SK-N-SH (cell line): ENCODE measurements at regions not wholly inside any gene's neighbourhood (a gene's known extent, or its start where the extent isn't known, plus 50 kb on each side); places are given as distances from the start of the nearest gene placed in this dataset.
"Not testable (repeated sequence)": the region's sequence is repeated elsewhere in the genome, so short reads cannot be mapped to it uniquely, and the experiment has no call there.

Experiments
- CHD2 ChIP-seq: fragments of 150-350 bp; IDR thresholded peaks from 2 replicates; pipeline ENCODE4 v1.6.1; 2018; ENCODE audit warnings: low read length; ENCODE audit not compliant: partially characterized antibody
- ELF1 ChIP-seq: IDR thresholded peaks from 2 replicates; pipeline ENCODE4 v1.4.0; 2012
- RAD21 ChIP-seq: IDR thresholded peaks from 2 replicates; pipeline ENCODE4 v1.6.1; 2012; ENCODE audit warnings: mild to moderate bottlenecking, low read length
- SIN3A ChIP-seq: IDR thresholded peaks from 2 replicates; pipeline ENCODE4 v1.6.1; 2012; ENCODE audit warnings: low read depth, mild to moderate bottlenecking, low read length, moderate library complexity, borderline replicate concordance
- TAF1 ChIP-seq: IDR thresholded peaks from 2 replicates; pipeline ENCODE4 v1.6.1; 2012; ENCODE audit warnings: low read depth, mild to moderate bottlenecking, low read length, moderate library complexity, borderline replicate concordance
- TF ChIP-seq, protein P1 (sequence below): fragments of 200-600 bp; sonication (generic); IDR thresholded peaks from 2 replicates; pipeline ENCODE4 v1.6.1; 2017; ENCODE audit warnings: antibody characterized with exemption, mild to moderate bottlenecking, moderate library complexity
- TF ChIP-seq, protein P2 (sequence below): IDR thresholded peaks from 2 replicates; pipeline ENCODE4 v1.4.0; 2012; ENCODE audit warnings: low read depth, borderline replicate concordance
- TF ChIP-seq, protein P3 (sequence below): IDR thresholded peaks from 2 replicates; pipeline ENCODE4 v1.6.1; 2012; ENCODE audit warnings: mild to moderate bottlenecking, low read depth, low read length, moderate library complexity

DNA sequence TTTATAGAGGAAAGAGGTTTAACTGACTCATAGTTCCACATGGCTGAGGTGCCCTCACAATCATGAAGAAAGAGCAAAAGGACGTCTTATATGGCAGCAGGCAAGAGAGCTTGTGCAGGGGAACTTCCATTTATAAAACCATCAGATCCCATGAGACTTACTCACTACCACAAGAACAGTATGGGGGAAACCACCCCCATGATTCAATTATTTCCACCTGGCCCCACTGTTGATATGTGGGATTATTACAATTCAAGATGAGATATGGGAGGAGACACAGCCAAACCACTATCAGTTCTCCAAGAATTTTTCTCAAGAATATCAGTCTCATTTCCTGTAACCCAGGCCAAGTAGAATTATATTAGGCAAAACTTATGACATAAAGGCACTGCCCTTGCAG, 77.8 kb downstream of the COL6A6 start:
- TF ChIP-seq TAF1, SIN3A, CHD2, RAD21, ELF1: not testable (repeated sequence)
- TF ChIP-seq, protein P1, sequence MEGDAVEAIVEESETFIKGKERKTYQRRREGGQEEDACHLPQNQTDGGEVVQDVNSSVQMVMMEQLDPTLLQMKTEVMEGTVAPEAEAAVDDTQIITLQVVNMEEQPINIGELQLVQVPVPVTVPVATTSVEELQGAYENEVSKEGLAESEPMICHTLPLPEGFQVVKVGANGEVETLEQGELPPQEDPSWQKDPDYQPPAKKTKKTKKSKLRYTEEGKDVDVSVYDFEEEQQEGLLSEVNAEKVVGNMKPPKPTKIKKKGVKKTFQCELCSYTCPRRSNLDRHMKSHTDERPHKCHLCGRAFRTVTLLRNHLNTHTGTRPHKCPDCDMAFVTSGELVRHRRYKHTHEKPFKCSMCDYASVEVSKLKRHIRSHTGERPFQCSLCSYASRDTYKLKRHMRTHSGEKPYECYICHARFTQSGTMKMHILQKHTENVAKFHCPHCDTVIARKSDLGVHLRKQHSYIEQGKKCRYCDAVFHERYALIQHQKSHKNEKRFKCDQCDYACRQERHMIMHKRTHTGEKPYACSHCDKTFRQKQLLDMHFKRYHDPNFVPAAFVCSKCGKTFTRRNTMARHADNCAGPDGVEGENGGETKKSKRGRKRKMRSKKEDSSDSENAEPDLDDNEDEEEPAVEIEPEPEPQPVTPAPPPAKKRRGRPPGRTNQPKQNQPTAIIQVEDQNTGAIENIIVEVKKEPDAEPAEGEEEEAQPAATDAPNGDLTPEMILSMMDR, result not testable (repeated sequence)
- TF ChIP-seq, protein P2, sequence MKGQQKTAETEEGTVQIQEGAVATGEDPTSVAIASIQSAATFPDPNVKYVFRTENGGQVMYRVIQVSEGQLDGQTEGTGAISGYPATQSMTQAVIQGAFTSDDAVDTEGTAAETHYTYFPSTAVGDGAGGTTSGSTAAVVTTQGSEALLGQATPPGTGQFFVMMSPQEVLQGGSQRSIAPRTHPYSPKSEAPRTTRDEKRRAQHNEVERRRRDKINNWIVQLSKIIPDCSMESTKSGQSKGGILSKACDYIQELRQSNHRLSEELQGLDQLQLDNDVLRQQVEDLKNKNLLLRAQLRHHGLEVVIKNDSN, result not testable (repeated sequence)
- TF ChIP-seq, protein P3, sequence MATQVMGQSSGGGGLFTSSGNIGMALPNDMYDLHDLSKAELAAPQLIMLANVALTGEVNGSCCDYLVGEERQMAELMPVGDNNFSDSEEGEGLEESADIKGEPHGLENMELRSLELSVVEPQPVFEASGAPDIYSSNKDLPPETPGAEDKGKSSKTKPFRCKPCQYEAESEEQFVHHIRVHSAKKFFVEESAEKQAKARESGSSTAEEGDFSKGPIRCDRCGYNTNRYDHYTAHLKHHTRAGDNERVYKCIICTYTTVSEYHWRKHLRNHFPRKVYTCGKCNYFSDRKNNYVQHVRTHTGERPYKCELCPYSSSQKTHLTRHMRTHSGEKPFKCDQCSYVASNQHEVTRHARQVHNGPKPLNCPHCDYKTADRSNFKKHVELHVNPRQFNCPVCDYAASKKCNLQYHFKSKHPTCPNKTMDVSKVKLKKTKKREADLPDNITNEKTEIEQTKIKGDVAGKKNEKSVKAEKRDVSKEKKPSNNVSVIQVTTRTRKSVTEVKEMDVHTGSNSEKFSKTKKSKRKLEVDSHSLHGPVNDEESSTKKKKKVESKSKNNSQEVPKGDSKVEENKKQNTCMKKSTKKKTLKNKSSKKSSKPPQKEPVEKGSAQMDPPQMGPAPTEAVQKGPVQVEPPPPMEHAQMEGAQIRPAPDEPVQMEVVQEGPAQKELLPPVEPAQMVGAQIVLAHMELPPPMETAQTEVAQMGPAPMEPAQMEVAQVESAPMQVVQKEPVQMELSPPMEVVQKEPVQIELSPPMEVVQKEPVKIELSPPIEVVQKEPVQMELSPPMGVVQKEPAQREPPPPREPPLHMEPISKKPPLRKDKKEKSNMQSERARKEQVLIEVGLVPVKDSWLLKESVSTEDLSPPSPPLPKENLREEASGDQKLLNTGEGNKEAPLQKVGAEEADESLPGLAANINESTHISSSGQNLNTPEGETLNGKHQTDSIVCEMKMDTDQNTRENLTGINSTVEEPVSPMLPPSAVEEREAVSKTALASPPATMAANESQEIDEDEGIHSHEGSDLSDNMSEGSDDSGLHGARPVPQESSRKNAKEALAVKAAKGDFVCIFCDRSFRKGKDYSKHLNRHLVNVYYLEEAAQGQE, result not testable (repeated sequence)
